ENCODE measurements at regions not wholly inside any gene's neighbourhood (a gene's known extent, or its start where the extent isn't known, plus 50 kb on each side); places are given as distances from the start of the nearest gene placed in this dataset.
"Not testable (repeated sequence)": the region's sequence is repeated elsewhere in the genome, so short reads cannot be mapped to it uniquely, and the experiment has no call there.

DNA sequence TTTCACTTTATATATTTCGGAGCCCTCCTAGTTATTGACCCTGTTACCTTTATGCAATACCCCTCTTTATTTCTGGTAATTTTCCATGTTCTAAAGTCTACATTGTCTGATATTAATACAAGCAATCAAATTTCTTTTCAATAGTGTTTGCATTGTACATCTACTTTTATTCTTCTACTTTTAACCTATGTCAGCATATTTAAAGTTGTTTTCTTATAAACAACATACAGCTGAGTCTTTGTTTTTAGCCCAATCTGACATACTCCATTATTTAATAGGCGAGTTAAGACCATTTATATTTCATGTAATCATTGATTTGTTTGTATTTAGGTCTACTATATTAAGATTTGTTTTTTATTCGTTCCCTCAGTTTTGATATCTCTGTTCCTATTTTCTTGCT is 108.5 kb upstream of the SPACA7 start:
- no peak overlapping the region for H3K4me3 ChIP-seq (ENCODE audit: low read depth, low read length)
- no peaks in the 10 kb centered on the region for H3K4me1 ChIP-seq
- no peaks in the 10 kb centered on the region for H3K36me3 ChIP-seq
- DNase-seq = no peak
- H3K9me3 ChIP-seq = no peaks in the 10 kb centered on the region
- TF ChIP-seq, protein P1, sequence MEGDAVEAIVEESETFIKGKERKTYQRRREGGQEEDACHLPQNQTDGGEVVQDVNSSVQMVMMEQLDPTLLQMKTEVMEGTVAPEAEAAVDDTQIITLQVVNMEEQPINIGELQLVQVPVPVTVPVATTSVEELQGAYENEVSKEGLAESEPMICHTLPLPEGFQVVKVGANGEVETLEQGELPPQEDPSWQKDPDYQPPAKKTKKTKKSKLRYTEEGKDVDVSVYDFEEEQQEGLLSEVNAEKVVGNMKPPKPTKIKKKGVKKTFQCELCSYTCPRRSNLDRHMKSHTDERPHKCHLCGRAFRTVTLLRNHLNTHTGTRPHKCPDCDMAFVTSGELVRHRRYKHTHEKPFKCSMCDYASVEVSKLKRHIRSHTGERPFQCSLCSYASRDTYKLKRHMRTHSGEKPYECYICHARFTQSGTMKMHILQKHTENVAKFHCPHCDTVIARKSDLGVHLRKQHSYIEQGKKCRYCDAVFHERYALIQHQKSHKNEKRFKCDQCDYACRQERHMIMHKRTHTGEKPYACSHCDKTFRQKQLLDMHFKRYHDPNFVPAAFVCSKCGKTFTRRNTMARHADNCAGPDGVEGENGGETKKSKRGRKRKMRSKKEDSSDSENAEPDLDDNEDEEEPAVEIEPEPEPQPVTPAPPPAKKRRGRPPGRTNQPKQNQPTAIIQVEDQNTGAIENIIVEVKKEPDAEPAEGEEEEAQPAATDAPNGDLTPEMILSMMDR (IDR thresholded peaks at IDR 0.05; ENCODE audit: low read depth, low read length) = no peak
- H3K27me3 ChIP-seq = peaks cover 16% of the 10 kb centered on the region

DNA sequence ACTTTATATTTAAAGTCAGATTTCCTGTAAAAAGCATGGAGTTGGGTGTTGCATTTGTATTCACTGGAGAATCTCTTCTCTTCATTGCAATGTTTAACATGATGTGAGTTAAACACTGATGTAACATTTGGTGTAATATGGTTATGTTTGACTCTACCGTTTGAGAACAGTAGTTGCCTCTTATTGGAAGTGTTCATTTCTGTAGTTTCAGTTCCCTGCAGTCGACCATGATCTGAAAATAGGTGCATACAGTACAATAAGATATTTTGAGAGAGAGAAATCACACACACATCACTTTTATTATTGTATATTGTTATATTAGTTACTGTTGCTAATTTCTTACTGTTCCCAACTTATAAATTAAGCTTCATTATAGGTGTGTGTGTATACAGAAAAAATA is 105.2 kb upstream of the SPACA7 start:
- Histone ChIP-seq H3K36me3 (no peaks in the 10 kb centered on the region), H3K9me3 (no peaks in the 10 kb centered on the region), H3K4me1 (no peaks in the 10 kb centered on the region), H3K4me3 (ENCODE audit: low read depth, low read length) (no peak overlapping the region), H3K27me3 (peaks cover 4% of the 10 kb centered on the region; the same call in 1 of the 2 replicates)
- TF ChIP-seq, protein P1 (IDR thresholded peaks at IDR 0.05; ENCODE audit: low read depth, low read length) = no peak
- no peak for DNase-seq

DNA sequence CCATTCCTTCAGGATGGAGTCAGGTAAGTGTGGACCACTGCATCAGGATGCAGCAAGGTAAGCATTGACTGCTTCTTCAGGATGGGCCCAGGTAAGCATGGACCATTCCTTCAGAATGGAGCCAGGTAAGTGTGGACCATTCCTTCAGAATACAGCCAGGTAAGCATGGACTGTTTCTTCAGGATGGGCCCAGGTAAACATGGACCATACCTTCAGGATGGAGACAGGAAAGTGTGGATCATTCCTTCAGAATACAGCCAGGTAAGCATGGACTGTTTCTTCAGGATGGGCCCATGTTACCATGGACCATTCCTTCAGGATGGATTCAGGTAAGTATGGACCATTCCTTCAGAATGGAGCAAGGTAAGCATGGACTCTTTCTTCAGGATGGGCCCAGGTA is 89.4 kb upstream of the SPACA7 start:
- not testable (repeated sequence) for H3K9me3 ChIP-seq; H3K4me1 ChIP-seq; H3K36me3 ChIP-seq; H3K27me3 ChIP-seq; DNase-seq; H3K4me3 ChIP-seq (ENCODE audit: low read depth, low read length)

DNA sequence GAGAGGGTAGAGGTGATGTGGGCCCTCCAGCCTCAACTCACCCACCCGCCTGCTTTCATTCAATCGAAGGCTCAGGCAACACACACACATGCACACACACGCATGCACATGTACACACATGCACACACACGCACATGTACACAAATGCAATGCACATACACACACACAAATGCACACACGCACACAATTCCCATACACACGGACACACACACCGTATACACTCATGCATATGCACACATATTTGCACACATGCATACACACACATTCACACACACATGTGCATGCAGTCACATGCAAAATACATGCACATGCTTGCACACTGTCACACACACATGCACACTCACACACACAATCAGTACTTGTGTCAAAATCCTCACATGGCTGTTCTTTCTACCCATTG is 55.9 kb upstream of the SPACA7 start:
- TF ChIP-seq, protein P1 (IDR thresholded peaks at IDR 0.05; ENCODE audit: low read depth, low read length) = no peak
- Histone ChIP-seq H3K9me3 (no peaks in the 10 kb centered on the region), H3K4me1 (no peaks in the 10 kb centered on the region), H3K36me3 (no peaks in the 10 kb centered on the region), H3K4me3 (ENCODE audit: low read depth, low read length) (no peak overlapping the region), H3K27me3 (peaks cover 27% of the 10 kb centered on the region)
- DNase-seq = no peak

DNA sequence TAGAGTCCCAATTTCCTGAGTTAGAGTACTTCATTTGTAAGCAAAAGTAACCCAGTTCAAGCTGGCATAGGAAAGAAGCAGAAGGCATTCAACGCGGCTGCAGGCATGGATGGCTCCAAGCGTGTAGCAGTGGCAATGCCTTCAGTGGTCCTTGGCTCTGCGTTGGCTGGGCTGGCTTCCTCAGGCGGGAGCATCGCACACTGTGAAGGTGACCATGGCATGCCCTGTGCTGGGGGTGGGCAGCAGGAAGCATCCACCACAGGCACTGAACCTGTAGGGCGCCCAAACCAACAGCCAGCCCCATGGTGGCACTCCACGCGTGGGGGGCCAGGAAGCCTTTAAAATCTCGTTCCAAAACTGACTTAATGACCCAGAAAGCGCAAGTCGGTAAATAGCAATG is 53.6 kb upstream of the SPACA7 start:
- no peak overlapping the region for H3K4me3 ChIP-seq (ENCODE audit: low read depth, low read length)
- TF ChIP-seq, protein P1 (IDR thresholded peaks at IDR 0.05; ENCODE audit: low read depth, low read length) = no peak
- no peak for DNase-seq
- no peaks in the 10 kb centered on the region for H3K4me1 ChIP-seq
- H3K36me3 ChIP-seq = no peaks in the 10 kb centered on the region
- H3K9me3 ChIP-seq = no peaks in the 10 kb centered on the region
- peaks cover 50% of the 10 kb centered on the region for H3K27me3 ChIP-seq

DNA sequence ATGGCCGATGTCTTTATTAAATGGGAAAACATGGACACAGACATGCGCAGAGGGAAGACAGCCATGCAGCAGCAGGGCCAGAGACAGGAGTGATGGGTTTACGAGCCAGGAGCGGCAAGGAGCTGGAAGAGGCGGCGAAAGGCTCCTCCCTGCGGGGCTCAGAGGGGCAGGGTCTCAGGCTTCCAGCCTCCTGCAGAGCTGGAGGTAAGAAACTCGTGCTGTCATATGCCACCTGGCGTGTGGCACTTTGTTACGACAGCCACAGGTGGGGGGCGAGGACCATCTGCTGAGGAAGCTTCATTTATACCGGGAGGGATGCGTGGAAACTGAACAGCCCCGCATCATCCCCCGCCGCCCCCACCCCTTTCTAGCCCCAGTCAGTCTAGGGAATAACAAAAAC is 52.0 kb upstream of the SPACA7 start:
- DNase-seq = no peak
- Histone ChIP-seq H3K36me3 (no peaks in the 10 kb centered on the region), H3K9me3 (no peaks in the 10 kb centered on the region), H3K27me3 (peaks cover 64% of the 10 kb centered on the region), H3K4me1 (no peaks in the 10 kb centered on the region), H3K4me3 (ENCODE audit: low read depth, low read length) (no peak overlapping the region)
- TF ChIP-seq, protein P1 (IDR thresholded peaks at IDR 0.05; ENCODE audit: low read depth, low read length) = no peak
